ENCODE measurements at regions not wholly inside any gene's neighbourhood (a gene's known extent, or its start where the extent isn't known, plus 50 kb on each side); places are given as distances from the start of the nearest gene placed in this dataset.

DNA sequence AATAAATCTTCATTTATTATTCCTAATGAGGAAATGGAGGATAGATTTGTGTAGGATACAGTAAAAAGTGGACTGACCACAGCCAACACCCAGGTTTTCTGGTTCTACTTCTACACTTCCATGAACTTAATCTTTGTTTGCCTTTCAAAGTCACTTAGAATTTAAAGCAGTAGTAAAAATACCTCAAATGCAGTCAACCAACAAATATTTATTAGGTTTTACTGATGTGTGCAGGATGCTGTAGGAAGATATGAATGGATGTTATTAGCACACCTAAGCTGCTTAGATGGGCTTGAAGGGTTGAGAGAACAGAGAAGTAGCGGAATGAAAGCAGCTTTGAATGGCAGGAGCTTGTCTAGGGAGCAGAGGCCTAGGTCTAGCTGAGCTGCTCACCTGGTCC, 201.1 kb downstream of the PALM2AKAP2 start:
- TF ChIP-seq, protein P1, sequence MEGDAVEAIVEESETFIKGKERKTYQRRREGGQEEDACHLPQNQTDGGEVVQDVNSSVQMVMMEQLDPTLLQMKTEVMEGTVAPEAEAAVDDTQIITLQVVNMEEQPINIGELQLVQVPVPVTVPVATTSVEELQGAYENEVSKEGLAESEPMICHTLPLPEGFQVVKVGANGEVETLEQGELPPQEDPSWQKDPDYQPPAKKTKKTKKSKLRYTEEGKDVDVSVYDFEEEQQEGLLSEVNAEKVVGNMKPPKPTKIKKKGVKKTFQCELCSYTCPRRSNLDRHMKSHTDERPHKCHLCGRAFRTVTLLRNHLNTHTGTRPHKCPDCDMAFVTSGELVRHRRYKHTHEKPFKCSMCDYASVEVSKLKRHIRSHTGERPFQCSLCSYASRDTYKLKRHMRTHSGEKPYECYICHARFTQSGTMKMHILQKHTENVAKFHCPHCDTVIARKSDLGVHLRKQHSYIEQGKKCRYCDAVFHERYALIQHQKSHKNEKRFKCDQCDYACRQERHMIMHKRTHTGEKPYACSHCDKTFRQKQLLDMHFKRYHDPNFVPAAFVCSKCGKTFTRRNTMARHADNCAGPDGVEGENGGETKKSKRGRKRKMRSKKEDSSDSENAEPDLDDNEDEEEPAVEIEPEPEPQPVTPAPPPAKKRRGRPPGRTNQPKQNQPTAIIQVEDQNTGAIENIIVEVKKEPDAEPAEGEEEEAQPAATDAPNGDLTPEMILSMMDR (IDR thresholded peaks at IDR 0.05): no peak
- Mint-ChIP-seq H3K9me3 (ENCODE audit: unreplicated experiment) (peaks cover 8% of the 10 kb centered on the region), H3K27ac (ENCODE audit: unreplicated experiment) (no peak overlapping the region), H3K27me3 (ENCODE audit: unreplicated experiment) (no peaks in the 10 kb centered on the region), H3K36me3 (ENCODE audit: unreplicated experiment) (no peaks in the 10 kb centered on the region), H3K4me1 (ENCODE audit: unreplicated experiment) (peaks cover 10% of the 10 kb centered on the region), H3K4me3 (ENCODE audit: unreplicated experiment) (no peak overlapping the region)
- no peak for DNase-seq (ENCODE audit: extremely low spot score, unreplicated experiment)

DNA sequence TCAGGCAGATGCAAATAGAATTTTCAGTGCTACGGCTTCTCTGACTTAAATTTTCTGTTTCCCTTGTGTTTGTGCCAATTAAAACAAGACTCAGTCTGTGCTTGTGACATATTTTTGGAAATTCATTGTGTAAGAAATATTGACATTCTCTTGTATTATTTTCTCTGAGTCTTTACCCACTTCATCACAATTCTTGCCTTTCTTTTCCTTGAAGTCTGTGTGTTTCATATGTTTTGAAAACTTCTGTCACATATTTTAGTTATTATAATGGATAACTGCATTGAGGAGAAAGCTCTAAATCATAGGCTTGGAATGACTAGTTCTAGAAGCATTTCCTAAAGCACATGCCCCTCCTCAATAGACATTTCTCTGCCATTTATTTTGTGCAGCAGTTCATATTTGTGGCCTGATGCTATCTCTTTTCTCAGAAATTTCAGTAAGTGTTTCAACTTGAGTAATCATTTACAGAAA, 206.6 kb downstream of the PALM2AKAP2 start:
- DNase-seq (ENCODE audit: extremely low spot score, unreplicated experiment): no peak
- peaks cover 31% of the 10 kb centered on the region for H3K4me1 Mint-ChIP-seq (ENCODE audit: unreplicated experiment)
- H3K36me3 Mint-ChIP-seq (ENCODE audit: unreplicated experiment): no peaks in the 10 kb centered on the region
- H3K27me3 Mint-ChIP-seq (ENCODE audit: unreplicated experiment): no peaks in the 10 kb centered on the region
- H3K27ac Mint-ChIP-seq (ENCODE audit: unreplicated experiment): peak overlapping the region; percentile 97
- TF ChIP-seq, protein P1 (IDR thresholded peaks at IDR 0.05): no peak
- peak overlapping the region; percentile 14 for H3K4me3 Mint-ChIP-seq (ENCODE audit: unreplicated experiment)
- H3K9me3 Mint-ChIP-seq (ENCODE audit: unreplicated experiment): peaks cover 6% of the 10 kb centered on the region

DNA sequence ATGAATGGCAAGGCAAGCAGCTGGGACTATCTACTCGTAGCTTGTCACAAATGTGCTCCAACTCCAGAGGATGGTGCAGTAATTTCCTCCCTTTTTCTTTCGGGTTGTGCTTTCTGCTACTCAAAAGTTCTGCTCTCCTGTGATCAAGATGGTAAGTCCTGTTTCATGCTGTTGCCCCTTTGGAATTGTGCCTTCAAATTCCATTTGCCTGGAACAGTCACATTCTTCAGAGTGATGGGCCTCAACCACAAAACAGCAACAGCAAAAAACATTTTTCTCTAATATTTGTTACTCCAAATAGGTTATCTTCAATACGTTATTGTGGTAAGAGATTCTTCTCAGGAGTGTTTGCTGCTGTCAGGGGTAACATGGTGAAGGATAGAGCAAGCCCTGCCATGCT, 209.3 kb downstream of the PALM2AKAP2 start:
- peaks cover 31% of the 10 kb centered on the region for H3K4me1 Mint-ChIP-seq (ENCODE audit: unreplicated experiment)
- TF ChIP-seq, protein P1 (IDR thresholded peaks at IDR 0.05): no peak
- no peaks in the 10 kb centered on the region for H3K36me3 Mint-ChIP-seq (ENCODE audit: unreplicated experiment)
- peak overlapping the region; percentile 38 for H3K27ac Mint-ChIP-seq (ENCODE audit: unreplicated experiment)
- H3K4me3 Mint-ChIP-seq (ENCODE audit: unreplicated experiment): no peak overlapping the region
- no peaks in the 10 kb centered on the region for H3K27me3 Mint-ChIP-seq (ENCODE audit: unreplicated experiment)
- DNase-seq (ENCODE audit: extremely low spot score, unreplicated experiment): peak; percentile 42
- no peaks in the 10 kb centered on the region for H3K9me3 Mint-ChIP-seq (ENCODE audit: unreplicated experiment)

DNA sequence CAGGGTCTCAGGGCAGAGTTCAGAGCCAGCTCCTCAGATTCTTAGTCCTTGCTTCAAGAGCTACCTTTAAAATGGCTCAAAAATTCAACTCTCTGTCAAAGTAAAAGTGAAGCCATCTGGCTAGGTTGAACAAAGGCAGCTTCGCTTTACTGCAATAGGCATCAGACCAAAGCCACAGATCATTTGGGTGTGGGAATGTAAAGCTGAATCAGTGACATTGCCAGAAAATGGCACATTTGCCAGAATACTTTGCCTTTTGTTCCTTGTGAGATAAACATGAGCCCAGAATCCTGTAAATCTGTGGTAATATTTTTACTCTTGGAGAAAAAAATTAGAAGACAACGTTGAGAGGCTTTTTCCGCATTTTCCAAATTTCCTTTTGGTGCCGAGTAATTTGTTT, 210.5 kb downstream of the PALM2AKAP2 start:
- Mint-ChIP-seq H3K27me3 (ENCODE audit: unreplicated experiment) (no peaks in the 10 kb centered on the region), H3K9me3 (ENCODE audit: unreplicated experiment) (peaks cover 4% of the 10 kb centered on the region), H3K4me3 (ENCODE audit: unreplicated experiment) (no peak overlapping the region), H3K4me1 (ENCODE audit: unreplicated experiment) (peaks cover 30% of the 10 kb centered on the region), H3K27ac (ENCODE audit: unreplicated experiment) (no peak overlapping the region), H3K36me3 (ENCODE audit: unreplicated experiment) (peaks cover 4% of the 10 kb centered on the region)
- TF ChIP-seq, protein P1 (IDR thresholded peaks at IDR 0.05): no peak
- no peak for DNase-seq (ENCODE audit: extremely low spot score, unreplicated experiment)

DNA sequence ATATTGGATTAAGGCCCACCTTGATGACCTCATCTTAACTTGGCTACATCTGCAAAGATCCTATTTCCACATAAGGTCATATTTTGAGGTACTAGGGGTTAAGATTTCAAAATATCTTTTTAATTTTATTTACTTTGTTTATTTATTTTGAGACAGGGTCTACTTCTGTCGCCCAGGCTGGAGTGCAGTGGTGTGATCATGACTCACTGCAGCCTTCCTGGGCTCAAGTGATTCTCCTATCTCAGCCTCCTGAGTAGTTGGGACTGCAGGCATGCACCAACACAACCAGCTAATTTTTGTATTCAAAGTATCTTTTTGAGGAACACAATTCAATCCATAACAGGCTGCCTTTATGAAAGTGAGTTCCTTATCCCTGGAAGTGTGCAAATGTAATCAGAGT, 212.3 kb downstream of the PALM2AKAP2 start:
- H3K36me3 Mint-ChIP-seq (ENCODE audit: unreplicated experiment): peaks cover 4% of the 10 kb centered on the region
- H3K27ac Mint-ChIP-seq (ENCODE audit: unreplicated experiment): no peak overlapping the region
- peaks cover 5% of the 10 kb centered on the region for H3K9me3 Mint-ChIP-seq (ENCODE audit: unreplicated experiment)
- H3K4me3 Mint-ChIP-seq (ENCODE audit: unreplicated experiment): no peak overlapping the region
- H3K4me1 Mint-ChIP-seq (ENCODE audit: unreplicated experiment): peaks cover 19% of the 10 kb centered on the region
- TF ChIP-seq, protein P1 (IDR thresholded peaks at IDR 0.05): no peak
- no peak for DNase-seq (ENCODE audit: extremely low spot score, unreplicated experiment)
- no peaks in the 10 kb centered on the region for H3K27me3 Mint-ChIP-seq (ENCODE audit: unreplicated experiment)

All from osteocyte (in vitro differentiated cells).